HG02885 (cell line): ENCODE measurements at regions not wholly inside any gene's neighbourhood (a gene's known extent, or its start where the extent isn't known, plus 50 kb on each side); places are given as distances from the start of the nearest gene placed in this dataset.

ENCODE experiments used
- ATAC-seq: cut with Tn5 transposase; IDR thresholded peaks from one replicate; pipeline ENCODE4 v1.9.1; 2021; ENCODE audit warnings: mild to moderate bottlenecking; ENCODE audit not compliant: unreplicated experiment, poor library complexity

- ATAC-seq = no peak
Measured at GRCh38 chr16:27678955-27679354, 129.0 kb downstream of the KATNIP start.

GRCh38 chr16:27679899-27680298 is 130.0 kb downstream of the KATNIP start:
- no peak for ATAC-seq

- ATAC-seq = no peak
Measured at GRCh38 chr16:27681681-27682080, 131.7 kb downstream of the KATNIP start.

GRCh38 chr16:27684047-27684446 is 134.1 kb downstream of the KATNIP start:
- ATAC-seq = no peak

- ATAC-seq = no peak
Measured at GRCh38 chr16:27685807-27686206, 135.9 kb downstream of the KATNIP start.

GRCh38 chr16:27686926-27687325 is 137.0 kb downstream of the KATNIP start:
- no peak for ATAC-seq

GRCh38 chr16:27687605-27688004 is 137.7 kb downstream of the KATNIP start:
- no peak for ATAC-seq

- no peak for ATAC-seq
Measured at GRCh38 chr16:27689711-27690110, 139.8 kb downstream of the KATNIP start.

- ATAC-seq = no peak
Measured at GRCh38 chr16:27690608-27691007, 140.7 kb downstream of the KATNIP start.

GRCh38 chr16:27691721-27692120 is 141.8 kb downstream of the KATNIP start:
- no peak for ATAC-seq

- ATAC-seq = no peak
Measured at GRCh38 chr16:27692576-27692975, 142.6 kb downstream of the KATNIP start.

- ATAC-seq = no peak
Measured at GRCh38 chr16:27695161-27695560, 145.2 kb downstream of the KATNIP start.

GRCh38 chr16:27698266-27698665 is 148.3 kb downstream of the KATNIP start:
- no peak for ATAC-seq

- no peak for ATAC-seq
Measured at GRCh38 chr16:27698746-27699145, 148.8 kb downstream of the KATNIP start.

- no peak for ATAC-seq
Measured at GRCh38 chr16:27699540-27699939, 149.6 kb downstream of the KATNIP start.

GRCh38 chr16:27700304-27700995 is 150.5 kb downstream of the KATNIP start:
- ATAC-seq = no peak

GRCh38 chr16:27701381-27701780 is 151.4 kb downstream of the KATNIP start:
- ATAC-seq = no peak

- no peak for ATAC-seq
Measured at GRCh38 chr16:27703121-27703520, 153.2 kb downstream of the KATNIP start.

- ATAC-seq = no peak
Measured at GRCh38 chr16:27703545-27703944, 153.6 kb downstream of the KATNIP start.

GRCh38 chr16:27704252-27704651 is 154.3 kb downstream of the KATNIP start:
- no peak for ATAC-seq

- ATAC-seq = no peak
Measured at GRCh38 chr16:27706156-27706865, 156.4 kb downstream of the KATNIP start.
